Activated CD4-positive, alpha-beta T cell treated with anti-CD3 and anti-CD28 coated beads, Interleukin-2, Interleukin-4, amounts not matched to agents 100 ng/mL and 50 ng/mL, durations not matched to agents 16 hours and 8 hours (primary cell): ENCODE measurements at regions not wholly inside any gene's neighbourhood (a gene's known extent, or its start where the extent isn't known, plus 50 kb on each side); places are given as distances from the start of the nearest gene placed in this dataset.

ENCODE experiments used
- DNase-seq: peaks from one replicate; pipeline ENCODE4 v3.0.0-alpha.2; 2020; ENCODE audit warnings: low spot score

- no peak for DNase-seq
Measured at GRCh38 chr1:82423174-82423815, 622.6 kb downstream of the ADGRL2 start.

DNA sequence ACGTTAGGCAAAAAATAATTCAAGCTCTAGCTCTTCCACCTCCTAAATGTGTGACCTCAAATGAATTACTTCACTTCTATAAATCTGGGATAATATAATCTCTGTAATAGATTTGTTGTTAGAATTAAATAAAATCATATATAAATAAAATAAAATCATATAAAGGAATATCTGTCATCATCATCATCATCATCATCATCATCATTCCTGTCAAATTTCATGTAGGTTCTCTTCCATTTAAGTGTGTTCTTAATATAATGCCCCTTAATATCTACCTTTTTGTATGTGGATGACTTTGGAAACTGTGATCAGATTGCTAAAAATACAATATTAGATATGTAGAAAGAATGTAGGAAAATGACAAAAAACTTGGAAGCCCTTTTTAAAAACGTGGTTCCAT, 621.0 kb downstream of the ADGRL2 start:
- no peak for DNase-seq

- DNase-seq = no peak
Measured at GRCh38 chr1:82420584-82420983, 619.9 kb downstream of the ADGRL2 start.

DNA sequence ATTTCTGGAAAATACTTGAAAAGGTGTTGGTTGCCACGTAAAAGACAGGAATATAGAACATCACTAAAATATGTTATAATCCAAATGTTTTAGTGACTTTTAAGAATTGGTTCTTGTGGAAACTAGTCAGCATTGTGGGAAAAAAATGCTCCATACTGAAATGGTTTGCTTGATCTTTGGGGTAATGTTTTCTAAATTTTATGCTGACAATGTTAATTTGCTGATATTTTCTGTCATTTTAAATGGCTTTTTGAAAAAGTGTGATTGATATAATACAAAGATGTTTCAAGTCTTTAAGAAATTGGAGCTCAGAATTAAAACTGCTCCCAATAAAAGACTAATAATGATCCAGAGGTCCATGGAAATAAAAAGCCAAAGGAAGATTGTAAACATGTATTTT, 610.9 kb downstream of the ADGRL2 start:
- DNase-seq = no peak

DNA sequence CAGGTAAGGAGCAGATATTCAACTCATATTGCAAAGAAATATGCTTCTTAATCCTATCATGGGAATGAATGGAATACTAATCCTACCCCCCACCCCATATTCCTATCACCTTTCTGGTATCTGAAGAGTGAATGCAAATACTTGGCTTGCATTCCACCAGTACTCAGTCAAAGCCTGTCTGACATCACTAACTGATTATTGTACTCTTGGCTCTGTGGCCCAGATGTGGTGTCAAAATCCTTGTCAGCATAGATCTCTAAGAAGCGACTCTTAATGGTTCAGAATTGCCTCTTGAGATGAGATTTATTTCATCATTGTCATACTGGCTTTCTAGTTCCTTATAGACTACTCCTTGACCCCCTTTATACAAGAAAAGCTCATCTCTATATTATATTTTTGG, 604.6 kb downstream of the ADGRL2 start:
- no peak for DNase-seq

DNA sequence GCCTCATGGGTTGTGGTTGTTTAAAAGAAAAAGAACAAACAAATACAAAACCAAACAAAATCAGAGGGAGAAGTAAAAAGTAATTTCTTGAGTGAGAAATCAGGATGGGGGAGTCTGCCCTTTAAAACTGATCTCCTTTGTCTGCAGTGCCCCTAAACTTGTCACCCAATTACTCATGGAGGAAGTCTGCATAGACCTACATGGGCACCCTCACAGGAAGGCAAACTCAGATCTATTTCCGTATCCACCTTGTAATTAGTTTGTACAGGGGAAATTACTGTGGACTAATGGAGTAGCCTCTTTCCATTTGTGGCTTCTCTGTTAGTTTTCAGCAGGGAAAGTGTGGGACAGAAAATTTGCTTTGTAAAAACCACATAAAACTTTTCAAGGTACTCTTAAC, 600.4 kb downstream of the ADGRL2 start:
- no peak for DNase-seq

DNA sequence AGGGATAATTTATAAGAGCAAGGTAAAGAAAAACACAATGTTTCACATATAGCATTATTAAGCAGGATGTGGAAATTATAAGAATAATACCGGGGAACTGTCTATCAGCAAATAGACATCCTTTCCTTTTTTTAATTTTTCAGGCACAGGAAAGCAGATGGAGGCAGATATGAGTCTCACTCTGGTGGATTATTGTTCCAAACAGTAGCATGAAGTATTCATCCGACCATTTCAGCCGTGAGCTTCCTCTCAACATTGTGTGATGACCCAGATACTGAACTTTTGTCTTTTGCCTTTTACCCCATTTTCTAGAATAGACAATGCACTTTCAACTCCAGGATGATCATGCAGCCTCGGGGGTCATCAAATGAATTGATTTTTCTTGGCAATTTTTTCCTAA, 599.8 kb downstream of the ADGRL2 start:
- DNase-seq = no peak

DNA sequence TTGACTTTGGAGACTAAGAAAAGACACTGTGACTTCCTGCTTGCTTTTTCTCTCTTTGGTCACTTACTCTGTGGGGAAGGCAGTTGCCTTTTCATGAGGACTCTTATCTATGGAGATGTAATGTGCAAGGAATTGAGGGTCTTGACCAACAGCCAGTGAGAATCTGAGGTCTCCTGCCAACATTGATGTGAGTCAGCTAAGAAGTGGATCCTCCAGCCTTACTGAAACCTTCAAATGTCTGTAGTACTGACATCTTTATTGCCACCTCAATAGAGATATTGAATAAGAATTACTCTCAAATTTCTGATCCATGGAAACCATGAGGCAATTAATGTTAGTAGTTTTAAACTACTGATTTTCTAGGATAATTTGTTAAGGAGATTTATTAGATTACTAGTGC, 598.4 kb downstream of the ADGRL2 start:
- DNase-seq = no peak

- DNase-seq = no peak
Measured at GRCh38 chr1:82398357-82398756, 597.6 kb downstream of the ADGRL2 start.

- no peak for DNase-seq
Measured at GRCh38 chr1:82395440-82395839, 594.7 kb downstream of the ADGRL2 start.

- DNase-seq = no peak
Measured at GRCh38 chr1:82392946-82393345, 592.2 kb downstream of the ADGRL2 start.

DNA sequence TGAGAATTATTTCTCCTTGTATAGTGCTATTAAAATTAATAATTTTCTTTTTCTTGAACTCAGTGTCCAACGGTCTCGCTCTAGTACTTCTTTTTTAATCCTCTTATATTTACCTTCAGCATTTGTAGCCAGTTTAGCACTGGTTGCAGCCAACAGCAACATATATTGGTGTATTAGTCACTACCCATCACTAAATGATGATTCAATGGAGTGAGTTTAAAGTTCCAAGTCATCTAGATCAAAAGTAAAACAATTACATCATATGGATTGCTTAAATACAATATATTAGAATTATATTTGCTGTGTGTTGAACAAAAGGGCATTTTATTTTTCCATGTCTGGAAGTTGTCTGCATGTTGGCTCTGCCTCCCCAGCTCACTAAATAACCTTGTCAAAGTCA, 591.8 kb downstream of the ADGRL2 start:
- DNase-seq = no peak

DNA sequence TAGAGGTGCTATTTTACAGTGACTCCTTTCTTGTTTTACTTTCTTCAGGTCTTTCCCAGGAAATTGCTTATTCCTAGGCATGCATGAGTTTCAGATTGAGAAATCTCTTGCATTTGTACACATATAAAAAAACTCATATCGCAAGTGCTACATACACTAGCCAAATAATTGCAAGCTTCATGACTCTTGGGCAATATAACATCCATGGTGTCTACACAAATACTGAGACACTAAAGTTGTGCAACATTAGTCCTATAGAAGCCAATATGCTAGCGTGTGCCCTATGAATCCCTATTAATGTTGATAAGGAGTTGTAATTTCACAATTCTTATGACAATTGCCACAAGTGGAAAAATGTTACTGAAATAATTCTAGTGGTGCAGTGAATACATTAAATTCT, 591.0 kb downstream of the ADGRL2 start:
- no peak for DNase-seq

- DNase-seq = no peak
Measured at GRCh38 chr1:82390627-82391026, 589.9 kb downstream of the ADGRL2 start.

DNA sequence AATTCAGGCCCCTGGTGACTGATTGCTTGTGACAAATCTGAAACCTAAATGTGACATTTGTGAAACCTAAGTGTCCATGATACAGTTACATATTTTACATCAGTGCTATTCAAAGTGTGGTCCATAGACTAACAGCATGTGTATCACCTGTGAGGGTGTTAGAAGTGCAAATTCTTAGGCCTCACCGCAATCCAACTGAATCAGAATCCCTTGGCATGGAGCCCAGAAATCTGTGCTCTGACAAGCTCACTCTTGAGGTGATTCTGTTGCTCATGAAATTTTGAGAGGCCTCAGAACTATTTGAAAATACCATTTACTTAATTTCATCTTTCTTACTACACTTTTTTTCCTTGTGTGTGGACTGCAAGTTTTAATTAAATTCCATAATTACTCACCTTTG, 587.9 kb downstream of the ADGRL2 start:
- no peak for DNase-seq

- no peak for DNase-seq
Measured at GRCh38 chr1:82387012-82387366, 586.3 kb downstream of the ADGRL2 start.

DNA sequence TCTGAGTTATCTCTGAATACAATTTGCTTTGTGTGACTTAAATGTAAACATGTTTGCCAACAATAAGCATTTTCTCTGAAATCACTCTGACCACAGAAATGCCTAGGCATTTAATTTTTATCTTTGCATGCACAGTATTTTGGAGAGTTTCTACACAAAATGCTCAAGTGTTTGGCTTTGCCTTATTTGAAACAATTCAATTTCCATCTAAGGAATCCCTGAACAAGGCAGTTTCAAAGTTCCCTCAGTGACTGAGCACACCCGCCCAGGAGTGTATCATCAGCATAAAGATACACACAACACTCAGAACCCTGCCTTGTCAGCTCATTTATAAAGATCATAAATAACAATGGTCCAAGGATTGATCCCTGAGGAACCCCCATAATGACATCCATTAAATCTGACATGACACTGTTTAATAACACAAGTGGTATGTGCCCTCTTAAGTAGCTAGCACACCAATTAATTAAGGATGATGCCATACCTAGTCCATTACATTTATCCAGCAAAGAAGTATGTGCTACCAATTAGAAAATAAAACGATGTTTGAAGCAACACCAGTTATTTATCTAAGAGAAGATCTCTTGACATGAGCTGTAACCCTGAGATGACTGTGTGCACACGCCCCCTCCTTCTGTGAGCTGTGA, 585.8 kb downstream of the ADGRL2 start:
- no peak for DNase-seq

DNA sequence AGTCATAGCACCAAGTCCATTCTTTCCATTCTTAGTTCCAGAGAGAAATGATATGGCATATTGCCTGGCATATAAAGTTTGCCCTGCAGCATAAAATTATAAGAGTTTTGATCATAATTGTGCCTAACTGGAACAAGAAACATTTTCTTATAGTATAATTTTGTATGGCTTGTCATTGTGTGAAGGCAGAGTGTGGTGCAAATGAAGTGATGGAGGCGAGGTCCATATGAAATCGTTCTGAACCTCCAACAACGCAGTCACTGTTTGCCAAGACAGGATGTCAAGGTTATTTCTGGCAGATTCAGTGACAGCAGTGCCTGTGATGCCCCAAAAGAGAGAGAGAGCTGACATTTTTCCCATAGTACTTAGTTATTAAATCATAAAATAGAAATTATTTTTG, 584.0 kb downstream of the ADGRL2 start:
- no peak for DNase-seq

DNA sequence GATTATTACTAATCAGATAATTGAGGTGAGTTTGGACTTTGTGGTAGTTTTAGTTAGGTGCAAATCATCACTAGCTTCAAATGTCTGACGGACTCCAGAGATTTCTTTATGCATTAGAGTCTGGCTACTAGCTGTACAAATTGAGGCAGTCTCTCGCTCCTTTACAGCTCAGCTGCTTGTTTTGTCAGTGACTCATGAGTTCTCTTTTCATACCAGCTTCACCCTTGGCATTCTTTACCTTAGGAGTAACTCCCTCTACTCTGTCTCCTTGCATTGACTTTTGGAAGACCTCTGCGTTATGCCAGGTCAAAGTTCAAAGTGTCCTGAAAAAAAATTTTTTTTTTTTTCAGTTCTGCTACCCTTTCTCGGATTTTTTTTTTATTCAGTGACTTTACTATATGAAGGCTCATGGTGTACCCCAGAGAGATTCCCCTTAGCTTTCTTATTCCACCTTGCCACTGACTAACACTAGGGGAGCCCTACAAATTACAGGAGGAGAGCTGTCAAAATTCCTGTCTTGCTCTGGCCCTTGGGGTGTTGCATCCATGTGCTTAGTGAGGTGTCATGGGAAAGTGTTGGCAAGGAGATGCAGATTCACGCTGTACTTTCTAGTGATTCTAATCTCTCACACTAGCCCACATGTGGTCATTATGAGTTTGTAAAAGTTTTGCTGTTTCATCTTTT, 576.6 kb downstream of the ADGRL2 start:
- no peak for DNase-seq

DNA sequence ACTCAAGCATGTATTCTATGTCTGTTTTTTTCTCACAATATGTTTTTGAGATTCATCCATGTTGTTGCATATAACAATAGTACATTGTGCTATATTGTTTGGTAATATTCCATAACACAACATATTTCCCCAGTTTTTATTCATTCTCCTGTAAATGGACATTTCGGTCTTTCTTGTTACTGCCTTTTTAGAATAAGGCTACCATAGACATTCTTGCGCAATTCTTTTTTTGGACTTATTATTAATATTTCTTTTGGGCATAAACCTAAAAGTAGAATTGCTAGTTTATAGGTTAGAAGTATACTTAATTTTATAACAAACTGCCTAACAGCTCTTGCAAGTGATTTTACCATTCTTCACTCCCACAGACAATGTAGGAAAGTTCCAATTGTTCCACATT, 573.0 kb downstream of the ADGRL2 start:
- no peak for DNase-seq

GRCh38 chr1:82371844-82372498, 571.2 kb downstream of the ADGRL2 start:
- DNase-seq = no peak

- DNase-seq = no peak
Measured at GRCh38 chr1:82367456-82367855, 566.7 kb downstream of the ADGRL2 start.

DNA sequence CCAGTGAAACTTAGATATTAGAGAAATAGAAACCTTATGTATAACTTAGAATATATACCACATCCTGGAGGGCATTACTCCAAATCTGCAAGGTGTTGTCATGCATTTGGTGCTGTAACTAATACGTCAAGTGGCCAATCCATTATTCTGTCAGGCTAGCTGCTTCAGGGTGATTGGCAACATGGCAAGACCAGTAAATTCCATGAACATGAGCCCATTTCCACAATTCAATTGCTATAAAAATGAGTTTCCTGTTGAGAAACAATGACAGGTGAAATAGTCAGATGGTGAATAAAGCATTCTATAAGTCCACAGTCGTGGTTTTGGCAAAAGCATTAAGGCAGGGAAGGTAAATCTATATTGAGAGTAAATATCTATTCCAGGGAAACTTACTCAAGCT, 566.0 kb downstream of the ADGRL2 start:
- no peak for DNase-seq
